ENCODE measurements at regions not wholly inside any gene's neighbourhood (a gene's known extent, or its start where the extent isn't known, plus 50 kb on each side); places are given as distances from the start of the nearest gene placed in this dataset.

DNA sequence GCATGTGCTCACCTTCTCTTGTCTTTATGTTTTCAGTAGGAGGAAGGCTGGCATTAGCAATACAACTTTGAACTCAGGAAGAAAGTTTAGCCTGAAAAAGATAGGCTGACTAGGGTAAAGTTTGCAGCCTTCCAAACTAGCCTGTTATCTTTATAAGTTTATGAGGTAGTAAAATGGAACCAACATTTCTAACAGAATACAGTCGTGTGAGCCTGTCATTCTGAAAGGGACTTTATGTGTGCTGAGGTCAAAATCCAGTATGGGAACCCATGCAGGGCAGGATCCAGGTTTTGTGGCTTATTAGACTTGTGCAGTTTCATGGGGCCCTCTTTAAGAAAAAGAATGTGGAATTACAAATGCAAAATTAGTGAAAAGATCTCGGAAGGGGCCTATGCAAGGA lies 201.0 kb upstream of the PRPS1L1 start:
- Histone ChIP-seq H3K27me3 (no peaks in the 10 kb centered on the region), H3K27ac (no peak overlapping the region), H3K36me3 (no peaks in the 10 kb centered on the region), H3K4me3 (no peak overlapping the region), H3K9me3 (no peaks in the 10 kb centered on the region), H3K4me1 (ENCODE audit: insufficient read depth) (no peaks in the 10 kb centered on the region)
- intact Hi-C loops (cut with DNase I): no loop called here
- 79 to 90% (median 79%) methylated on average over 2 of the region's 2 CpGs for WGBS, 3 donors
- TF ChIP-seq, protein P1, sequence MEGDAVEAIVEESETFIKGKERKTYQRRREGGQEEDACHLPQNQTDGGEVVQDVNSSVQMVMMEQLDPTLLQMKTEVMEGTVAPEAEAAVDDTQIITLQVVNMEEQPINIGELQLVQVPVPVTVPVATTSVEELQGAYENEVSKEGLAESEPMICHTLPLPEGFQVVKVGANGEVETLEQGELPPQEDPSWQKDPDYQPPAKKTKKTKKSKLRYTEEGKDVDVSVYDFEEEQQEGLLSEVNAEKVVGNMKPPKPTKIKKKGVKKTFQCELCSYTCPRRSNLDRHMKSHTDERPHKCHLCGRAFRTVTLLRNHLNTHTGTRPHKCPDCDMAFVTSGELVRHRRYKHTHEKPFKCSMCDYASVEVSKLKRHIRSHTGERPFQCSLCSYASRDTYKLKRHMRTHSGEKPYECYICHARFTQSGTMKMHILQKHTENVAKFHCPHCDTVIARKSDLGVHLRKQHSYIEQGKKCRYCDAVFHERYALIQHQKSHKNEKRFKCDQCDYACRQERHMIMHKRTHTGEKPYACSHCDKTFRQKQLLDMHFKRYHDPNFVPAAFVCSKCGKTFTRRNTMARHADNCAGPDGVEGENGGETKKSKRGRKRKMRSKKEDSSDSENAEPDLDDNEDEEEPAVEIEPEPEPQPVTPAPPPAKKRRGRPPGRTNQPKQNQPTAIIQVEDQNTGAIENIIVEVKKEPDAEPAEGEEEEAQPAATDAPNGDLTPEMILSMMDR (IDR thresholded peaks at IDR 0.05): no peak
- no peak for TF ChIP-seq POLR2A (IDR thresholded peaks at IDR 0.05)
- no peak for TF ChIP-seq EP300 (IDR thresholded peaks at IDR 0.05)
- no peak for DNase-seq

DNA sequence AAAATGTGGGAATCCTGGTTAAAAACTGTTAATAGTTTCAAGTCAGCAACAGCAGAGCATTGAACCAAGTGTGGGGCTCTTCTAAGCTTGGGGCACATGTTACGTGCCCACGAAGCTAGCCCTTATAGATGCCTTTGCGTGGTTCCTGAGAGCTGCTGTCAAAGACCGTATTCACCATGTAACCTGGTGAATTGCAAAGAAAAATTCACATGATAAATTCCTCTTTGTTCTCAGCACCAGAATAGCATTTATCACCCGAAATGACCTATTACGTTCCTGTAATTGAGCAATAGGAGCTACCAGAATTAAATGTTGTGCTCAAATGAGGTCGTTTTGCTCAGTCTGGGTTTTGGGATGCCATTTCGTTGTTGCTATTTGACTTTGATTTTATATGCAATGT lies 202.6 kb upstream of the PRPS1L1 start:
- Histone ChIP-seq H3K9me3 (no peaks in the 10 kb centered on the region), H3K27me3 (no peaks in the 10 kb centered on the region), H3K36me3 (no peaks in the 10 kb centered on the region), H3K4me3 (no peak overlapping the region), H3K4me1 (ENCODE audit: insufficient read depth) (no peaks in the 10 kb centered on the region), H3K27ac (no peak overlapping the region)
- intact Hi-C loops (cut with DNase I): no loop called here
- 67 to 76% (median 75%) methylated on average over 8 of the region's 8 CpGs for WGBS, 3 donors
- DNase-seq: no peak
- TF ChIP-seq, protein P1 (IDR thresholded peaks at IDR 0.05): no peak
- TF ChIP-seq POLR2A (IDR thresholded peaks at IDR 0.05) (no peak), EP300 (IDR thresholded peaks at IDR 0.05) (no peak)

DNA sequence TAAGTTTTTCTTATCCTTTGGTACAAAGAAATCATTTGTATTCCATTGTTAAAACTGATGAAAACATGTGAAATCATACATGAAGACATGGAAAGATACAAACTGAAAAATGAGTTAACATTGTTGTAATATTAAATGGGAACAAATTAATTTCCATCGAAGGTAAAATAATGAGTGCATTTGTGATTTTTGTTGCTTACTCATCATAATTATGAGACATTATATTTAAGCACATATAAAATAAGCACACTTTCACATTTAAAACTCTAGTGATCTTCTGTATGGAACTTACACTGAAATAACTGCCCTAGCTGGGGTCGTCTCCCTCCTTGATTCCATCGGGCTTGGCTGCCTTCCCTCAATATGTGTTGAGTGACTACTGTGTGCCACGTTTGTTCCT lies 204.2 kb upstream of the PRPS1L1 start:
- TF ChIP-seq POLR2A (IDR thresholded peaks at IDR 0.05): no peak
- TF ChIP-seq EP300 (IDR thresholded peaks at IDR 0.05): no peak
- TF ChIP-seq, protein P1 (IDR thresholded peaks at IDR 0.05): no peak
- H3K4me1 ChIP-seq (ENCODE audit: insufficient read depth): no peaks in the 10 kb centered on the region
- no peak overlapping the region for H3K4me3 ChIP-seq
- H3K27me3 ChIP-seq: no peaks in the 10 kb centered on the region
- no peaks in the 10 kb centered on the region for H3K9me3 ChIP-seq
- intact Hi-C loops (cut with DNase I): no loop called here
- DNase-seq: no peak
- WGBS, 3 donors: 75 to 79% (median 78%) methylated on average over 4 of the region's 4 CpGs
- H3K36me3 ChIP-seq: no peaks in the 10 kb centered on the region
- no peak overlapping the region for H3K27ac ChIP-seq

DNA sequence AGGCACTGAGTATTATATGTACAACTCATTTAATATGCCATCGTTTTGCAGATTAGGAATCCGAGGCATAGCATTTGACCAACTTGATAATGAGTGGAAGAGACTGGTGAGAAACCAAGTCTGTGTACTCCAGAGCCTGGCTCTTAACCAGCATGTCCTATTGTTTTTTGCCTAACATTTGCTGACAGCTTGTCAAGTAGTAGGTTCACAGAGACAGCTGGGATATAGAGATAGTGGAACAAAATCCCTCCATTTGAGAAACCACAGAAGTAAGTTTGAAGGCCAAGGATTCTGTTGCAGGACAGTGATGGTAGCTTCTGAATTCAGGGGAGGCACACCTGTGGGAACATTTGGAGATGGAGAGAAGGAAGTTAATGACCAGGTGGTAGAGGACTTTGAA lies 206.9 kb upstream of the PRPS1L1 start:
- Histone ChIP-seq H3K9me3 (no peaks in the 10 kb centered on the region), H3K4me3 (no peak overlapping the region), H3K36me3 (no peaks in the 10 kb centered on the region), H3K4me1 (ENCODE audit: insufficient read depth) (no peaks in the 10 kb centered on the region), H3K27ac (no peak overlapping the region), H3K27me3 (no peaks in the 10 kb centered on the region)
- intact Hi-C loops (cut with DNase I): no loop called here
- TF ChIP-seq POLR2A (IDR thresholded peaks at IDR 0.05) (no peak), EP300 (IDR thresholded peaks at IDR 0.05) (no peak)
- TF ChIP-seq, protein P1 (IDR thresholded peaks at IDR 0.05): no peak
- DNase-seq: no peak
- 87 to 94% (median 89%) methylated on average over 2 of the region's 2 CpGs for WGBS, 3 donors

DNA sequence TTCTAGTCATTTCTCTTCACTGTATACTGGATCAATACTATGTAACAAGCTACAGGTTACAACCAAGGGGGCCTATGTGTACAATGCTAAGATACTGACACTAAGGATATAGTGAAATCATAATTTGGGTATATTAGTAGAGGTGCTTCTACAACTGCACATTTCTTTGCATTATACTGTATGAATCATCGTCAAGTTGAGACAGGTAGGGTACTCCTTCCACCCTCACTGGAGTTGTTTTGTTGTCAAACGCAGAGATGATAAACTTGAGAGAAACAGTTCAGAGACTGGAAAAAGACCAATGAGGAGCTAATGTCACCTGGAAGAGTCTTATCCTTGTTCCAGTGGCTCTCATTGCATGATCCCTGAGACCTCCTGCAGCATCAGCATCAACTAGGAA lies 208.2 kb upstream of the PRPS1L1 start:
- Histone ChIP-seq H3K27me3 (no peaks in the 10 kb centered on the region), H3K27ac (no peak overlapping the region), H3K9me3 (no peaks in the 10 kb centered on the region), H3K4me1 (ENCODE audit: insufficient read depth) (no peaks in the 10 kb centered on the region), H3K4me3 (no peak overlapping the region), H3K36me3 (no peaks in the 10 kb centered on the region)
- WGBS, 3 donors: 89 to 97% (median 95%) methylated on average over 2 of the region's 2 CpGs
- TF ChIP-seq POLR2A (IDR thresholded peaks at IDR 0.05) (no peak), EP300 (IDR thresholded peaks at IDR 0.05) (no peak)
- TF ChIP-seq, protein P1 (IDR thresholded peaks at IDR 0.05): no peak
- intact Hi-C loops (cut with DNase I): no loop called here
- no peak for DNase-seq
